HG03066 (cell line): ENCODE measurements at regions not wholly inside any gene's neighbourhood (a gene's known extent, or its start where the extent isn't known, plus 50 kb on each side); places are given as distances from the start of the nearest gene placed in this dataset.
"Not testable (repeated sequence)": the region's sequence is repeated elsewhere in the genome, so short reads cannot be mapped to it uniquely, and the experiment has no call there.

Experiments
- ATAC-seq: cut with Tn5 transposase; IDR thresholded peaks from one replicate; pipeline ENCODE4 v1.9.1; 2021; ENCODE audit warnings: low read depth; ENCODE audit not compliant: unreplicated experiment

DNA sequence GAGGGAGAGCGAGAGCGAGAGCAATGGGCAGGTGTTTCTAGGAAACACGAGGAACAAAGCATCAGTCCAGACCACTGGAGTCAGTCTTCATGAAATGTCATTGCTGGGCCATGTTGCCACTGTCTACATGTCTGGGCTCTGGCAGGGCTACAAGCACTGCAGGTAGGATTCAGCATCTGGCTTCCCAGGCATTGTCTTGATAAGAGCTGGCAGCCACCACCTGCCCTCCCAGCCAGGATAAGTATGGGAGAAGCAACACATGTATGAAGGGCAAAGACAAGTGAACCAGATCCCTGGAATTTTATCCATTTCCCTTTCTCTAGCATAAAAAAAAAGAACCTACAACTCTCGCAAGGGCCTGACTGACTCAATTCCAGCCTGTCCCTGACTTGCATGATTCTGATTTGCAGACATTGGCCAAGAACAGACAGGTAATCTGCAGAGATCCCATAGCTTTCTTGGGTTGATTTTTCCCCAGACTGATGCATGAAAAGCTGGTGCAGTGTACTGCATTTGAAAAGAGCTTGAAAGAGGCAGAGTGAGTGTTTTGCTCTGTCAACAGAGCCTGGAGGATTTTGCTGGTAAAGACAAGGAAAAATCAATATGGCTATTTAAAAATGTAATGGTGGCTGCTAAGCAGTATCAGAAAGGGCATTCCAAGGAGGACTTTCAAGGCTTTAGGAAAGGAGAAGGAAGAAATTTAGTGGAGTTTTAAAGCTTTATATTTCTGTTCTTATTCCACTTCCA lies 157.2 kb upstream of the MYRIP start:
- no peak for ATAC-seq

DNA sequence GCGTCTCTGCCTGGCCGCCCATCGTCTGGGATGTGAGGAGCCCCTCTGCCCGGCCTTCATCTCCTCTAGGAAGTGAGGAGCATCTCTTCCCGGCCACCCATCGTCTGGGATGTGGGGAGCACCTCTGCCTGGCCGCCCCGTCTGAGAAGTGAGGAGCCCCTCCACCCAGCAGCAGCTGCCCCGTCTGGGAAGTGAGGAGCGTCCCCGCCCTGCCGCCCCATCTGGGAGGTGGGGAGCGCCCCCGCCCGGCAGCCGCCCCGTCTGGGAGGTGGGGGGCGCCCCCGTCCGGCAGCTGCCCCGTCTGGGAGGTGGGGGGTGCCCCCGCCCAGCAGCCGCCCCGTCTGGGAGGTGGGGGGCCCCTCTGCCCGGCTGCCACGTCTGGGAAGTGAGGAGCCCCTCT lies 153.7 kb upstream of the MYRIP start:
- ATAC-seq, result not testable (repeated sequence)

DNA sequence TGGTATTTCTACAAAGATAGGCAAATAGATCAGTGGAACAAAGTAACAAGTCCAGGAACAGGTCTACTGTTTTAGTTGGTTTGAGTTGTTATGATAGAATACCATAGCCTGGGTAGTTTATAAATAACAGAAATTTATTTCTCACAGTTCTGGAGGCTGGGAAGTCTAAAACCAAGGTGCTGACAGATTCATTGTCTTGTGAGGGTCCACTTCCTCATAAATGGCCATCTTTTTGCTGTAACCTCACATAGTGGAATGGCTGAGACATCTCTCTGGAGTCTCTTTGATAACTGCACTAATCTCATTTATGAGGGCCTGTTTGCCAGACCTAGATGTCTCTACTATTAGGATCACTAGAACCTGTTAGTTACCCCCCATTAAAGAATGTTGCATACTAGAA lies 152.3 kb upstream of the MYRIP start:
- ATAC-seq, result no peak

DNA sequence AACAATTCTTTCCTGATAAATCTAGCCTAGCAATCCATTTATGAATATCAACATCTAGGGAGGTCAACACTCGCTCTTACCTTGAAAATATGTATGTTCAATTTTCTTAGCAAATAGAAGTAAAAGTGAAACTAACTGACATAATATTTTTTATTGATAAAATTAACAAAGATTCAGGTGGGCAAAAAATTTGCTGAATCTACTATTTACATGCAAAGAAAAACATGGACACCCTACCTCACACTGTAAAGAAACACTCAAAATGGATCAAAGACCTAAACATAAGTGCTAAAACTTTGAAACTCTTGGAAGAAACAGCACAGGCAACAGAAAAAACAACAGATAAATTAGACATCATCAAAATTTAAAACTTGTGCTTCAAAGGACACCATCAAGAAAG lies 151.6 kb upstream of the MYRIP start:
- ATAC-seq, result no peak

DNA sequence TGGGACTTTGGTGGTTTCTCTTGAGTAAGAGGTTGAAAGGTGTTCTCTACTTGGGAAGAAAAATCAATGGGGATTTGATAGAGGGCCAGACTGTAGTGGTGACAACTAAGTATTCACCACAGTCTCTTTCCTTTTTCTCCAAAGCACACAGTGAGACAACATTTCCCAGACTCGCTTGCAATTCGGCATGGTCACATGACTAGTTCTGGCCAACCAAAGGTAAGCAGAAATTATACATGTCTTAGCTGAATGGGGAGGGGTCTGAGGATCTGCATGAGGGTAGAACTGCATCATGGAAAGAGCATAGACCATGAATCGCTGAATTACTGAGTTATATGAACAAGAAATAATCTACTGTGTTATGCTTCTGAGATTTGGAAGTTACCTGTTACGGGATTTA lies 144.5 kb upstream of the MYRIP start:
- no peak for ATAC-seq

DNA sequence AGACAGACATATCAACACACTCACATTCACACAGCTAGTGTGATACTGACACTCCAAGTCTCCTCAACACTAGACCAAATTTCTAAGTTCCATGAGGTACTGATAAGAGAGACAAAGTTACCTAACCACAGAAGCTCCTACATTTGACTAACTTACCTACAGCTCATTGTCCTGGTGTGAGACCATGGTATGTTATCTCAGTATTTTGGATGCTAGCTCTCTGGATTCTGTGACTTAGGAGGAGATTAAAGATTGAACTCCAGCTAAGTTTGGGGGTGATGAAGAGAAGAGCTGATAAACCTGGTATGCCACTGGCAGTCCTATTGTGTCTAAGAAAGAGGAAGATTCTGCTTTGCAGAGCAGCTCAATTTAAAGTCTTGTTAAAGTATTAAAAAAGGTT lies 144.0 kb upstream of the MYRIP start:
- no peak for ATAC-seq

DNA sequence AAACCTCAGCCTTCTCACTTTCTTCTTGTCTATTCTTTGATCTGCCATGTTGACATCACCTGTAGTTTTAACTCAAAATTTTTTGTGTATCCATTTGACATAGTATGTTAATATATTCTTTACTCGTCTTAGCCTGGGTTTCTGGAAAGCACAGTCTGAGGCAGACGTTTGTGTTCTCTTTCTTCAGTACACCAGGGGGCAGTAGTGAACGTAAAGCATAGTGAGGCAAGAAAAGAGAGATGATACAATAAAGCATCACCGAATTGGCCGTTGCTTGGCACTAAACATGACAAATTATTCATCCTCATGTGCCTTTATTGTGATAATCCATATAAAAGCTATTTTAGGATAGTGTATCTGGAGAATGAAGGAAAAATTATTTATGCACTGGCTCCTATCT lies 141.0 kb upstream of the MYRIP start:
- ATAC-seq, result no peak

DNA sequence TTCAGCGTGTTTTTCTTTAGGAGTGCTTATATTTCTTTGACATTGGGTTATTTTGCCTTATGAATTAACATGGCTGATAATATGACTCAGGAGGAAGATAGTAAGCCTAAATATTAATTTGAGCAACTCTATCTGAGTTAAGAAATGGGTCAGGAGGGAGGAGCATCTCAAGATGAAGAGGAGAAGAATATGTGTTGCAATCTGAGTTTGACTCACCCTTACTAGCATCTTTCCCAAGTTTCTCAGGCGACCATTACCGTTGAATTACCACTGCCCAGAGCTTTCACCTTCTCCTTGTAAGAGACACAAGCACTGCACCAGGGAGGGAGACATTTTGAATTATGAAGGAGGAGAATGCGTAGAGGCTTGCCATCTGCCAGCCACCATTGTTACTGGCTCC lies 138.3 kb upstream of the MYRIP start:
- ATAC-seq, result no peak

DNA sequence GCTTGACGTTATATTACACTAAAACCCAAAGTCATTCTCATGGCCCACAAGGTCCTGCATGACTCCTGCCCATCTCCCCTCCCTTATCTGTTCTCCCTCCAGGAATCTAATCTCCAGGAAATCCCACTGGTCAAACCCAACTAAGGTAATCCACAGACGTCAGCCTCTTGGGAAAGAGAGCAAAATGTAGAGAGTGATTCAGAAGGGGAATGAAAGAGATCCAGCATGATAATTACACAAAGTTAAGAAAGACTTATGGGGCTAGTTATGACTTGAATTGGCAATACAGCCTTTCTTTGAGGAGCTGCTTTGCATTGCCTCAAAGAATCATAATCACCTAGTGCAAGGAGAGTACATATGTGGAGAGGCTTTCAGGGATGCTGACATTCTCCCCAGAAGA lies 137.8 kb upstream of the MYRIP start:
- no peak for ATAC-seq

DNA sequence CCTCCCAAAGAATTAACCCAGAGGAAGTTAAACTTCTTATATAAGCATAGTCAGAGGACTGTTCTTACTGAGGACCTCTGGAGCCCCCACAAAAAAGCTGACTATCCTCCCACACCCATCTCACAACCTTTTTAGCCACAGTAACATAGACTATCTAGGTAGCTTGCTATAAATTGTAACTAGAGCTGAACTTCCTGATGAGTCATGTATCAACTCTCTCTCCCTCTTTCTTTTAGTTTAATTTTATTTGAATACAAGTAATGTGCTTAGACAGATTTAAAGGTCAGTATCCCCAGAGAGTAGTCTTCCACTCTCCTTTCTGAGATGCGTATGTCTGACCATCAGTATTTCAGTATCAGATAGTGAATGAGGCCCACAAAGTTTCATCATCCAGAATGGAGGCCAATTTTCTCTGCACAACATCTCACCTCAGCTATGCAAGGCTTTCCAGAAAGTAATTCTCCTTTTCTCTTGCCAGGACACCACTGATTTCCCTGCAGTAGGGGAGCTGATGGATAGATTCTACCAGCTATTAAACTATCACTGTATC lies 104.0 kb upstream of the MYRIP start:
- no peak for ATAC-seq

DNA sequence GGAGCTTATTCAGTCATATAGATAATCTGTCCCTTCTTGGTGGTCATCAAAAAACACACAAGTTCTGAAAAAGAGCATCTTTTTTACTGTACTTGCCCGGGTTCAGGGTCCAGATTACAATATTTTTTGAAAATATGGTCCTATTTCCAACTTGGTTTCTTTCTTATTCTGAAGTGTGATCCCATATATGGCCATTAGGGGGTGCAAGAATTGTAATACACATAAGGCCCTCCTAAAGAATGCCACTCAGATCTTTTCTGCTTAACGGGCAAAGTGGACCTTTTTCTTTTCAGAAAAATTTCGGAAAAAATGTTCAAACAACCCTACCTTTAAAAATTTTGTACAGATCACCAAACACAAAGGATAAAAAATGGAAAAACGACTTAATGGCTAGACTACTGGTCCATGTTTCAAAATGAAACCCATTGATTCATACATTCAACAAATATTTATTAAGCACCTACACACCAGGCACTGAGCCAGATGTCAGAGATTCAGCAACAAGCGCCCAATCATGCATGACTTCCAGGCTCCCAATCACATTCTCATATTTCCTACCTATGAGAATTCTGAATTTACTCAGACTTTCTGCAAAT lies 102.0 kb upstream of the MYRIP start:
- no peak for ATAC-seq

DNA sequence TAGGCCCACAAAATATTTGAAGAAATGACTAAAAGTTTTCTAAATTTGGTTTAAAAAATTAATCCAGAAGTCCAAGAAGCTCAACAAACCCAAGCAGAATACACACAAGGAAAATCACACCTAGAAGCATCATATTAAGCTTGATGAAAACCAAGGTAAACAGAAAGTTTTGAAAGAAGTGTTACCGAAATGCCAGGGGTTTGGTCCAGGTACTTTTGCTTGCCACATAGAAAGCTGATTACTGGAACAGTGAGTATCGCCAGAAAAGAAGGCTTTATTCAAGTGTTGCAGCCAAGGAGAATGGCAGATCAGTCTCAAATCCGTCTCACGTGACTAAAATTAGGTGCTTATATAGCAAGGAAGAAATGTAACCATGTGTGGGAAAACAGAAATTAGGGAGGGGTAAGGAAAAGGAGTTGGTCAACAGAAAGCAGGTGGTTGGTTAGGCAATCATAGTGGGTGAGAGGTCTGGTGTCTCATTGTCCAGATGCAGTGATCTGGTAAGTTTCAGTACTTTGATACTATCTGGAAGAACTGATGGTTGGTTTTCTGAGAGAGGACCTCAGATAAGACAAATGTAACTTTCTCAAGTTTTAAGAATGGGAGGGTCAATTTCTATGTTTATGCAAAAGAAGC lies 96.9 kb upstream of the MYRIP start:
- ATAC-seq, result no peak

DNA sequence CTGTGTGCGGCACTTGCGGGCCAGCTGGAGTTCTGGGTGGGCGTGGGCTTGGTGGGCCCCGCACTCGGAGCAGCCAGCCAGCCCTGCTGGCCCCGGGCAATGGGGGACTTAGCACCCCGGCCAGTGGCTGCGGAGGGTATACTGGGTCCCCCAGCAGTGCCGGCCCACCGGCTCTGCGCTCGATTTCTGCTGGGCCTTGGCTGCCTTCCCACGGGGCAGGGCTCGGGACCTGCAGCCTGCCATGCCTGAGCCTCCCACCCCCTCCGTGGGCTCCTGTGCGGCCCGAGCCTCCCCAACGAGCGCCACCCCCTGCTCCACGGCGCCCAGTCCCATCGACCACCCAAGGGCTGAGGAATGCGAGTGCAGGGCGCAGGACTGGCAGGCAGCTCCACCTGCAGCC lies 96.1 kb upstream of the MYRIP start:
- not testable (repeated sequence) for ATAC-seq

DNA sequence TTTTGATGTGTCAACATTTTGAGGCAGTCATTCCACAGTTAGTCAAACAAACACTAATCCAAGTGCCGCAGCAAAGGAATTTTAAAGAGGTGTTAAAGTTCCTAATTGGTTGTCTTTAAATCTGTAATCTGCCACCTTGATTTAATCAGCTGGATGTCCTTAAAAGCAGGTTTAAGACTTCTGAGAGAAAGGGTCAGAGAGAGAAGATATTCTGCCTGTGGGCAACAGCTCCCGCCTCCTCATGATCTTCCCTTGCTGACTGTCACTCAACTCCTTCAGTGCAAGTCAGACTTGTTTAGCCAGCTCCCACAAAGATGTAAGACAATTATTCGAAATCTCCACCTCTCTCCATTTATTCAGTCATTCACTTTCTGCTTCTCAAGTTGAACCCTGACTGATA lies 92.6 kb upstream of the MYRIP start:
- no peak for ATAC-seq

DNA sequence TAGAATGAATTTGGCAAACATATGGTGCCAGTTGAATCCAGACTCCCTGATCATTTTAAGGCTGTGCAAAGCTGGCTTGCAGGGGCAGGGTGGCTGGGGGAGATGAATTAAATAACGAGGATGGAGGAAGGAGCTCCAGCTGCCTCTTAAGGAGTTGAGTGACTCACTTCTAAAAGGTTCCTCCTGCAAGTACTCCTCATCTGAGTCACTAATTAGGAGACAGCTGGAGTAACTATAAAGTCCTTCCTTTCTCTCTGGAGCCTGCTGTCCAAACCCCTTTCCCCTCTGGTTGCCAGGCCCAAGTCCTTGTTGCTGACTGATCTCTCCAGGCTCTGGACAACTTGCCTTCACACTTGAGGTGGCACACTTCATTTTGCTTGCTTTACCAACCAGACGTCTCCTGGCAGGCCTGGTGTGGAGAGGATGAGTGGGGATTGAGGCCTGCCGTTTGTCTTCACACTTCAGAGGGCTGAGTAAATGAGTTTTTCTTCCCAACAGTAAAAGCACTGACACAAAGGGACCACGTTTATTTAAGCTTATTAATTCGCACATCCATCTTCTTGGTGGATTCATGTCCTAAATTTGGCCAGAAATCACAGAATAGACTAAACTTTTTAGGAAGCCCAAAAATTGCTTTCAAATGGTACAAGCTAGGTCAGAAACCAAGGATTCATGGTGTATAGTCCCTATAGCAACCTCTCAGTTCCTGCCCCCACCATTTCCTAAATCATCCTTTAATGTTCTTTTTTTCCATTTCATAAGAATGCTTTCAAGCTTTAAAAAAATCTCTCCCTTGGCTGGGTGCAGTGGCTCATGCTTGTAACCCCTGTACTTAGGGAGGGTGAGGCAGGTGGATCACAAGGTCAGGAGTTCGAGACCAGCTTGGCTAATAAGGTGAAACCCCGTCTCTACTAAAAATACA lies 90.5 kb upstream of the MYRIP start:
- ATAC-seq, result no peak

DNA sequence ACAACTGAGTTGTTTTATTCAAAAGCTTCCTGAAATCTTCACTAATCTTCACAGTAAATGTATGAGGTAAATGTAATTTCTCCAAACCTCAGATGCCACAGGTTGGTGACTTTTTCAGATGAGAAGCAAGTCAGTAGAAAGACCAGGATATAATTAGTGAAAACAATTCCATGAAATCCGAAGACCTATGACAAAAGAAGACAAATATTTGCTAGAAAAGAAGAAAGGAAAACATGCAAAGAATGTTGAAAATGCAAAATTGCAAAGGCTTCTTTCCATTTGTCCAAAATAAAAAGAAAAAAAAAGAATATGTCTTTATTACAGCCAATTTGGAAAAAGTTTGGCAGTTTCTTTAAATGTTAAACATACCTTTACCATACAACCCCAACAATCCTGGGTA lies 88.3 kb upstream of the MYRIP start:
- no peak for ATAC-seq

DNA sequence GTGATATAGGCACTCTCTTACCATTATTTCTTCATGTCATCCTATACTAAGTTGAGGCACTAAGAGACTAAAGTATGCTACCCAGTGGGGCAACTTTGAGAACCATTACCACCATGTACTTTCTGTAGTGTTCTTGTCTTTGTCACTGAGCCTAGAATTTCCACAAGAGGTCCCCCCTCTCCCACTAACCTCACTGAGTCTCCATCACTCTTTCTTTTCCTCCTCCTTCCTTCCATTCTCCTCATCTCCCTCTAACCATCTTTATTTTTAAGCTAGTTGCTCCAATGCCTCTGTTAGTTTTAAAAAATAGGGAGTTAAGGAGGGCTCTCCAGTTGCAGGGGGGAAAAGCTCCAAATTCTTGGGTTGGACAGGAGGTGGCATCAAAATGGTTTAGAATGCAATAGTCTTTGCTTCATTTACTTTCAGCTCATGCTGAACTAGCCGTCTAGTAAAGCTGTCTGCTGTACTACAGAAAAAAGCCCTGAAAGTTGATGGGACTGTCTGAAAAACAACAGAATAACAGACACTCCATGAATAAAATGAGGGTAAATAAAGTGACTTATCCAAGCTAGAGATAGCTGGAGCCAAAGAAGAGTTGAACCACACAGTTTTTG lies 85.1 kb upstream of the MYRIP start:
- ATAC-seq, result no peak

DNA sequence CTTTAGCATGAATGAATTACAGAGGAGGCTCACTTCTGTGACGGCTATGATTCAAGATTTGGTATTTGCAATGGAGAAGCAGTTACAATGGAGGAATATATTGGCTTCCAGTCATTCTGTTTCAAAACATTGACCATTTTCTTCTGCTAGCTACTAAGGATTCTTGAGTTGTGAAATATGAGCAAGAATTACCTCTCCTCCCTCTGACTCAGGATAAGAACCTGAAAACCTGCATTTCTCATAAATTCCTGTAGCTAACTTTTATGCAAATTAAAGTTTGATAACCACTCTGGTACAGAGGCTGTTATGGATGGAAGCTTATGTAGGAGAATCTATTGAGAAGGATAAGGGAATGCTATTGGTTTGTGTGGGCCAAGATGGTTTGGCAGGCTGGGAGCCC lies 84.1 kb upstream of the MYRIP start:
- ATAC-seq, result no peak

DNA sequence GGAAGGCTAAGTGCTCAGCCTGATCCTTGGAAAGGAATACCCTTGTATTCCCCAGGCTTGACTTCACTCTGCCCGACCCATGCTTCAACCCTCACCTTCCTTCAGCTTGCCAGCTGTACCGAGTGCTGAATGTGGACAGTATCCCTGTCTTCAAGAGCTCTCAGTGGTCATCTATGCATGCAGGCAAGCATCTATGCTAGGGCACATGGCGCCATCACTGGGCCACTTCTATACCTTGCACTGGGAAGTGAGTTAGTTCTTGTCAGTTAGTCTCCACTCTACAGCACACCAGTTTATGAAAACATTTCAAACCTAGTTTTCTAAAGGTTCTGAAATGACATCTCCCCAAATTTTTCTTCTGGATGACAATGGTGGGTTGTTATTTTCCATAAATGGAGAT lies 82.0 kb upstream of the MYRIP start:
- no peak for ATAC-seq

DNA sequence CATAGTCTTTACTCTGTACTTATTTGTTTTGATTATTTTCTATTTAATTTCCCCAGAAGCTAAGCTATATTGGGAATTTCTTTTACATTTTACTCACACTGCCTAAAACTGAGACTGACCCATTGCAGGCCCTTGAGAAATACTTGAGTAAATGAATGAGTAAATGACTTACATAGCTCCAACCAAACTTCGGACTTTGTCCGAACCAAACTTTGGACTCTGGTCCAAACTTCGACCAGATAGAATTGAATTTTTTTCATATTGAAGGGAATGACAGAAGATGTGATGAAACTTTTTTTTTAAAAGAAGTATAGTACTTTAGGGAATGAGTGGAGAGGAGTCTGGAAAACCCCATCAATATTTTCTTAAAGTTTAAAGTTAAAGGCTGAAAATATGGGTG lies 75.6 kb upstream of the MYRIP start:
- no peak for ATAC-seq
